OCI-LY1 (cell line): ENCODE measurements at regions not wholly inside any gene's neighbourhood (a gene's known extent, or its start where the extent isn't known, plus 50 kb on each side); places are given as distances from the start of the nearest gene placed in this dataset.

Experiments
- CTCF ChIP-seq: fragments of 200-600 bp; sonication (generic), shearing (Covaris generic); IDR thresholded peaks from 2 replicates; pipeline ENCODE4 v1.5.1; 2017; ENCODE audit warnings: mild to moderate bottlenecking, antibody characterized with exemption, low read length, moderate library complexity, mixed read lengths
- EZH2 ChIP-seq: fragments of 200-600 bp; sonication (generic), shearing (Covaris generic); IDR thresholded peaks from 2 replicates; pipeline ENCODE4 v1.8.0; 2017; ENCODE audit warnings: borderline replicate concordance, mixed run types, mild to moderate bottlenecking, antibody characterized with exemption, low read length, moderate library complexity, mixed read lengths

- no peak for TF ChIP-seq CTCF
- TF ChIP-seq EZH2, result no peak
Measured at GRCh38 chr14:86766469-86766868, 1226.5 kb downstream of the GALC start.
